A673 (cell line): ENCODE measurements at regions not wholly inside any gene's neighbourhood (a gene's known extent, or its start where the extent isn't known, plus 50 kb on each side); places are given as distances from the start of the nearest gene placed in this dataset.

ENCODE experiments used
- BruUV-seq: library from RNA; stranded (reverse); fragments of 400-500 nt; replicated peaks from 2 replicates; lab custom pipeline; 2021; lab: Mats Ljungman, UMichigan
- CTCF ChIA-PET: fragments of 300-600 bp; sonication (Branson Sonifier 250); formaldehyde crosslinking; loops from one replicate; lab custom pipeline; 2022; ENCODE audit warnings: antibody characterized with exemption; lab: Charles Lee
- POLR2A ChIA-PET: fragments of 300-600 bp; sonication (Branson Sonifier 250); formaldehyde crosslinking; loops from one replicate; lab custom pipeline; 2022; ENCODE audit warnings: antibody characterized with exemption; ENCODE audit not compliant: low non-redundant PET; lab: Charles Lee
- DNase-seq: peaks from one replicate; pipeline ENCODE4 v3.0.0-alpha.2; 2015; ENCODE audit warnings: low spot score
- H3K27ac ChIP-seq: fragments of 200-600 bp; sonication (generic); 2 replicates; pipeline ENCODE4 v1.5.1; 2016; ENCODE audit warnings: mixed run types, low read depth, mild to moderate bottlenecking, mixed read lengths, antibody characterized with exemption, low read length; ENCODE audit not compliant: poor library complexity, severe bottlenecking
- H3K27me3 ChIP-seq: fragments of 200-600 bp; sonication (generic); replicated peaks from 2 replicates; pipeline ENCODE4 v1.6.1; 2017; ENCODE audit warnings: mixed run types, low read depth, mild to moderate bottlenecking, mixed read lengths, antibody characterized with exemption, low read length; ENCODE audit not compliant: insufficient read depth, poor library complexity
- H3K36me3 ChIP-seq: fragments of 200-600 bp; sonication (generic); 2 replicates; pipeline ENCODE4 v1.6.1; 2016; ENCODE audit warnings: mixed run types, mild to moderate bottlenecking, mixed read lengths, antibody characterized with exemption, low read length; ENCODE audit not compliant: insufficient read depth, poor library complexity, severe bottlenecking
- H3K4me1 ChIP-seq: fragments of 200-600 bp; sonication (generic); 2 replicates; pipeline ENCODE4 v1.6.1; 2017; ENCODE audit warnings: mixed run types, mild to moderate bottlenecking, mixed read lengths, antibody characterized with exemption, low read length; ENCODE audit not compliant: insufficient read depth, poor library complexity, severe bottlenecking
- H3K4me3 ChIP-seq: fragments of 200-600 bp; sonication (generic); 2 replicates; pipeline ENCODE4 v1.5.1; 2016; ENCODE audit warnings: low read depth, mixed run types, mild to moderate bottlenecking, mixed read lengths, low read length; ENCODE audit not compliant: poor library complexity, severe bottlenecking
- H3K9me3 ChIP-seq: fragments of 200-600 bp; sonication (generic); 2 replicates; pipeline ENCODE4 v1.6.1; 2016; ENCODE audit warnings: mixed run types, low read depth, mild to moderate bottlenecking, mixed read lengths, antibody characterized with exemption, low read length; ENCODE audit not compliant: poor library complexity, severe bottlenecking
- EZH2 ChIP-seq: fragments of 200-600 bp; sonication (generic); IDR thresholded peaks from 2 replicates; pipeline ENCODE4 v1.6.1; 2017; ENCODE audit warnings: borderline replicate concordance, low read depth, mild to moderate bottlenecking, mixed read lengths, antibody characterized with exemption, low read length; ENCODE audit not compliant: poor library complexity, severe bottlenecking
- intact Hi-C: fragments of 100-400 bp; cut with micrococcal nuclease; formaldehyde crosslinking; loops from one replicate; pipeline ENCODE4 v1.10.0; 2022; ENCODE audit not compliant: unreplicated experiment
- TF ChIP-seq, protein P1 (sequence below): fragments of 300-800, 200-600 bp; sonication (generic); conservative IDR thresholded peaks from 2 replicates; pipeline ENCODE4 v1.5.1; 2017; ENCODE audit warnings: low read depth, mild to moderate bottlenecking, antibody characterized with exemption, low read length, moderate library complexity, mixed read lengths

DNA sequence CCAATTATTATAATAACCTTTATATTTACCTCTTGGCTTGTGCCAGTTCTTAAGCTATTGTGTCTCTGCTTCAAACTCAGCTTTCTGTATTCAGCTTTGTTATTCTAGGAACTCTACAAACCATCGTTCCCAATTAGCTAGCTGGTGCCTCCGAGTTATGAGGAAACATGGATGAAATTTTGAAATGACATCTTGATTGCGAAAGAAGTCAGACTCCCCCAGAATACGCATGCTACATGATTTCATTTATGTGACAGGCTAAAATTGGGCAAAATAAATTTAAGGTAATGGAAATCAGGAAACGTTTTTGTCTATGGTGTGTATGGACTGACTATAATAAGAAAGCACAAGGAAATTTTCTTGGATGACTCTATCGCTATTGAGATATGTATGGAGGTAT lies 256.8 kb upstream of the NCAM2 start:
- Histone ChIP-seq H3K4me3 (no peak overlapping the region), H3K27me3 (no peaks in the 10 kb centered on the region), H3K4me1 (no peaks in the 10 kb centered on the region), H3K9me3 (peaks cover 3% of the 10 kb centered on the region), H3K27ac (no peak overlapping the region), H3K36me3 (no peaks in the 10 kb centered on the region)
- no peak for DNase-seq
- no TSS peak for BruUV-seq
- TF ChIP-seq EZH2, result no peak
- TF ChIP-seq, protein P1, sequence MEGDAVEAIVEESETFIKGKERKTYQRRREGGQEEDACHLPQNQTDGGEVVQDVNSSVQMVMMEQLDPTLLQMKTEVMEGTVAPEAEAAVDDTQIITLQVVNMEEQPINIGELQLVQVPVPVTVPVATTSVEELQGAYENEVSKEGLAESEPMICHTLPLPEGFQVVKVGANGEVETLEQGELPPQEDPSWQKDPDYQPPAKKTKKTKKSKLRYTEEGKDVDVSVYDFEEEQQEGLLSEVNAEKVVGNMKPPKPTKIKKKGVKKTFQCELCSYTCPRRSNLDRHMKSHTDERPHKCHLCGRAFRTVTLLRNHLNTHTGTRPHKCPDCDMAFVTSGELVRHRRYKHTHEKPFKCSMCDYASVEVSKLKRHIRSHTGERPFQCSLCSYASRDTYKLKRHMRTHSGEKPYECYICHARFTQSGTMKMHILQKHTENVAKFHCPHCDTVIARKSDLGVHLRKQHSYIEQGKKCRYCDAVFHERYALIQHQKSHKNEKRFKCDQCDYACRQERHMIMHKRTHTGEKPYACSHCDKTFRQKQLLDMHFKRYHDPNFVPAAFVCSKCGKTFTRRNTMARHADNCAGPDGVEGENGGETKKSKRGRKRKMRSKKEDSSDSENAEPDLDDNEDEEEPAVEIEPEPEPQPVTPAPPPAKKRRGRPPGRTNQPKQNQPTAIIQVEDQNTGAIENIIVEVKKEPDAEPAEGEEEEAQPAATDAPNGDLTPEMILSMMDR, result no peak
- ChIA-PET POLR2A (no interaction called here), CTCF (no interaction called here)
- intact Hi-C loops, result loop anchor here (10.0 kb wide), 1 partner anchor 143 kb away; no protein-coding TSS in a partner anchor

DNA sequence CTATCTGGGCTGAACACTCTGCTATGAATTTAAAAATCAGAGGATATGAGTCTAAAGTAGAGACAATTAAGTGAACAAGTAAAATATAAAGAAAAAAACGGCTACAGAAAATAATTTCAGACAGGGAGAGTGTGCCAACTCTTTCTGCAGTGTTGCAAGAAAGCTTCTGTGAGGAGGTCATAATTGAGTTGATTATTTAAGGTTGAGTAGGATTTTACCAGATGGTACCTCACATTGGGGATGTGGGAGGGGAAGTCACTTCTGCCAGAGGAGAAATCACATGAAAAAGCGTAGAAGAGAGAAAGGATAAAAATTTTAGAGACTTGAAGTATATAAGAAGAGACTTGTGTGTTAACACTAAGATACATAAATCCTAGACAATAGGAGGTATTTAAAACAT lies 238.0 kb upstream of the NCAM2 start:
- Histone ChIP-seq H3K27ac (no peak overlapping the region), H3K4me1 (no peaks in the 10 kb centered on the region), H3K27me3 (no peaks in the 10 kb centered on the region), H3K36me3 (no peaks in the 10 kb centered on the region), H3K9me3 (peaks cover 7% of the 10 kb centered on the region), H3K4me3 (no peak overlapping the region)
- POLR2A ChIA-PET, result no interaction called here
- CTCF ChIA-PET, result no interaction called here
- DNase-seq, result no peak
- intact Hi-C loops, result no loop called here
- BruUV-seq, result no TSS peak
- TF ChIP-seq EZH2, result no peak
- TF ChIP-seq, protein P1, result no peak

DNA sequence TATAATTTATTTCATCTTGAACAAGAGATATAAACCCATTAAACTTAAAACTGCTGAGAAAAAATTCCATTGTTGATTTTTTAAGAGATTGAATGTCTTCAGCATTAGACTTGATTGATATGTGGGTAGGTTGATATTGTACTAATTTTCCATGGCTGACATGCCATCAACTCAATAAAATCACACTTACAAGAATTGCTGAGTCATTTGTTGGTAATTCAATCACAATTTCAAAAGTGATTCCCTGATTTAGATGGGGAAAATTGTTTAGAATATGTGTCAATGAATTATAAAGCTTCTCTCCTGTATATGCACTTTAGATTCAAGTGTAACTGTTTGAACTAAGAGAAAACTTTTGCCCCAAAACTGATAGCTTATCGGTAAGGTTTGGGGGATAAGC lies 223.5 kb upstream of the NCAM2 start:
- no peak for DNase-seq
- no peak overlapping the region for H3K27ac ChIP-seq
- BruUV-seq, result no TSS peak
- TF ChIP-seq, protein P1, result no peak
- no peak for TF ChIP-seq EZH2
- peaks cover 4% of the 10 kb centered on the region for H3K9me3 ChIP-seq
- H3K27me3 ChIP-seq, result no peaks in the 10 kb centered on the region
- H3K4me1 ChIP-seq, result no peaks in the 10 kb centered on the region
- CTCF ChIA-PET, result no interaction called here
- POLR2A ChIA-PET, result no interaction called here
- intact Hi-C loops, result no loop called here
- H3K36me3 ChIP-seq, result no peaks in the 10 kb centered on the region
- H3K4me3 ChIP-seq, result no peak overlapping the region
